CD4-positive, alpha-beta T cell treated with Interleukin-4 for 1 hour (primary cell): ENCODE measurements at regions not wholly inside any gene's neighbourhood (a gene's known extent, or its start where the extent isn't known, plus 50 kb on each side); places are given as distances from the start of the nearest gene placed in this dataset.
"Not testable (repeated sequence)": the region's sequence is repeated elsewhere in the genome, so short reads cannot be mapped to it uniquely, and the experiment has no call there.

Experiments used
- DNase-seq, 2 donors: peaks; one replicate each; pipeline ENCODE4 v3.0.0-alpha.2; 2020 to 2022

GRCh38 chr5:104913841-104914281, 1351.3 kb upstream of the NUDT12 start:
- no peak for DNase-seq

GRCh38 chr5:104909803-104910202, 1347.2 kb upstream of the NUDT12 start:
- DNase-seq = no peak

- DNase-seq = no peak
Observed at GRCh38 chr5:104904561-104904960, 1342.0 kb upstream of the NUDT12 start.

- DNase-seq = no peak
Observed at GRCh38 chr5:104903941-104904340, 1341.4 kb upstream of the NUDT12 start.

- no peak for DNase-seq
Observed at GRCh38 chr5:104891596-104891995, 1329.0 kb upstream of the NUDT12 start.

GRCh38 chr5:104890767-104891166, 1328.2 kb upstream of the NUDT12 start:
- no peak for DNase-seq

GRCh38 chr5:104859437-104859836, 1296.8 kb upstream of the NUDT12 start:
- no peak for DNase-seq

GRCh38 chr5:104852099-104852498, 1289.5 kb upstream of the NUDT12 start:
- DNase-seq = not testable (repeated sequence)

GRCh38 chr5:104845541-104845940, 1283.0 kb upstream of the NUDT12 start:
- DNase-seq = no peak

GRCh38 chr5:104843822-104844221, 1281.2 kb upstream of the NUDT12 start:
- no peak for DNase-seq

- no peak for DNase-seq
Observed at GRCh38 chr5:104840284-104840683, 1277.7 kb upstream of the NUDT12 start.

- not testable (repeated sequence) for DNase-seq
Observed at GRCh38 chr5:104831515-104831914, 1268.9 kb upstream of the NUDT12 start.

GRCh38 chr5:104821606-104822005, 1259.0 kb upstream of the NUDT12 start:
- DNase-seq = no peak

GRCh38 chr5:104817127-104817526, 1254.5 kb upstream of the NUDT12 start:
- DNase-seq = no peak

- no peak for DNase-seq
Observed at GRCh38 chr5:104815212-104815611, 1252.6 kb upstream of the NUDT12 start.

- no peak for DNase-seq
Observed at GRCh38 chr5:104800440-104801048, 1238.0 kb upstream of the NUDT12 start.

- no peak for DNase-seq
Observed at GRCh38 chr5:104793755-104794080, 1231.1 kb upstream of the NUDT12 start.

- DNase-seq = no peak
Observed at GRCh38 chr5:104793031-104793754, 1230.6 kb upstream of the NUDT12 start.

GRCh38 chr5:104789366-104789765, 1226.8 kb upstream of the NUDT12 start:
- no peak for DNase-seq

GRCh38 chr5:104785097-104785496, 1222.5 kb upstream of the NUDT12 start:
- no peak for DNase-seq

- DNase-seq = no peak
Observed at GRCh38 chr5:104774372-104774771, 1211.8 kb upstream of the NUDT12 start.

- no peak for DNase-seq
Observed at GRCh38 chr5:104764197-104764596, 1201.6 kb upstream of the NUDT12 start.

GRCh38 chr5:104763216-104763615, 1200.6 kb upstream of the NUDT12 start:
- DNase-seq = no peak

GRCh38 chr5:104757915-104758314, 1195.3 kb upstream of the NUDT12 start:
- no peak for DNase-seq

GRCh38 chr5:104755806-104756205, 1193.2 kb upstream of the NUDT12 start:
- DNase-seq = no peak
